Mucosa of stomach (tissue), 1 donor: ENCODE measurements at regions not wholly inside any gene's neighbourhood (a gene's known extent, or its start where the extent isn't known, plus 50 kb on each side); places are given as distances from the start of the nearest gene placed in this dataset.

Experiments used
- H3K27me3 ChIP-seq: one replicate; pipeline ENCODE4 v1.7.0; 2013; ENCODE audit warnings: mild to moderate bottlenecking, low read length; ENCODE audit not compliant: control insufficient read depth, insufficient read depth
- H3K36me3 ChIP-seq: one replicate; pipeline ENCODE4 v1.7.0; 2013; ENCODE audit warnings: low read length; ENCODE audit not compliant: control insufficient read depth, insufficient read depth
- H3K4me1 ChIP-seq: one replicate; pipeline ENCODE4 v1.7.0; 2013; ENCODE audit warnings: mild to moderate bottlenecking, low read length; ENCODE audit not compliant: control insufficient read depth, insufficient read depth
- H3K4me3 ChIP-seq: one replicate; pipeline ENCODE4 v1.7.0; 2013; ENCODE audit warnings: low read length
- H3K9ac ChIP-seq: one replicate; pipeline ENCODE4 v1.7.0; 2013; ENCODE audit warnings: mild to moderate bottlenecking, low read length, moderate library complexity
- H3K9me3 ChIP-seq: one replicate; pipeline ENCODE4 v1.7.0; 2013; ENCODE audit warnings: mild to moderate bottlenecking, low read length, moderate library complexity; ENCODE audit not compliant: control insufficient read depth
- donor health status: Pancreatic carcinoma.

DNA sequence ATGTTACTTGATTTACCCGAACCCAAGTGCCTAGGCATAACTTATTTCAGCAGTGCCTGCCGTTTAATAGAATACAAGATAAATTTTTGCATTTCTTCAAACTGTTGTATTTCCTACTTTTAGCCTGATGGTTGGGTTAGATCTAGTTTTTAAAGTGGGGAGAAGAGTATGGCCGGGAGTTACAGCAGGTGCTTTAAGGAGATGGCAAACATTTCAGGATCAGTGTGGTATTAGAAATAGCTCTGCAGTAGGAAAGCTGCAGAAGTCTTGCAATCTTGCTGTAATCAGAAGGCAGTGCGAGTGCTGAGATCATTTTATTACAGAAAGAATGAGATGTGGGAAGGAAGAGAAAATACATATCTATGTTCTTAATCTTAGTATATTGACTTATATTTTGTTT lies 977.8 kb upstream of the TENM3 start:
- Histone ChIP-seq H3K9me3 (no peaks in the 10 kb centered on the region), H3K4me3 (no peak overlapping the region), H3K9ac (no peak overlapping the region), H3K4me1 (no peaks in the 10 kb centered on the region), H3K27me3 (no peaks in the 10 kb centered on the region), H3K36me3 (no peaks in the 10 kb centered on the region)

DNA sequence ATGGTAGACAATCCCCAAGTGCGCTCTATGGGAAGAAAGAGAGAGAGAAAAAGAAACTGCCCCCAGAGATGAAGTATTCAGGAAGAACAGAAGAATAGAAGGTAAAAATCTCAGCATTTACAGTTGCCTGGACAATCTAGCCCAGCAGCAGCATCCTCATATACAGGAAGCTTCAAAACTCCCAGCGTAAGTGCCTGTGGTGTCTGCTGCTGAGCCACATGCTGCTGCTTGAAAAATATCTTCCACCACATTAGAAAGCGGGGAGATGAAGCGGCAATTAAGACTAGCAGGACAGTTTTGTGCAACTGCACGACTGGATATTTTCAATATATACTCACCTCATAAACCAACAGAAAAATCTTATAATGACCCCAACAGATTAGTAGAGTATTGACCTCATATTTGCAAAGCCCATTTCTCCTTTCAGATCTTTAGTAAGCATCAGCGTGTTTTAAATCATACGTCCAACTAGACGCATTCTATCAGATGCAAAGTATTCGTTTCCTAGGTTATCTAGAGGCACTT lies 972.0 kb upstream of the TENM3 start:
- no peaks in the 10 kb centered on the region for H3K27me3 ChIP-seq
- H3K9ac ChIP-seq: no peak overlapping the region
- H3K4me1 ChIP-seq: no peaks in the 10 kb centered on the region
- no peaks in the 10 kb centered on the region for H3K9me3 ChIP-seq
- H3K36me3 ChIP-seq: no peaks in the 10 kb centered on the region
- no peak overlapping the region for H3K4me3 ChIP-seq

DNA sequence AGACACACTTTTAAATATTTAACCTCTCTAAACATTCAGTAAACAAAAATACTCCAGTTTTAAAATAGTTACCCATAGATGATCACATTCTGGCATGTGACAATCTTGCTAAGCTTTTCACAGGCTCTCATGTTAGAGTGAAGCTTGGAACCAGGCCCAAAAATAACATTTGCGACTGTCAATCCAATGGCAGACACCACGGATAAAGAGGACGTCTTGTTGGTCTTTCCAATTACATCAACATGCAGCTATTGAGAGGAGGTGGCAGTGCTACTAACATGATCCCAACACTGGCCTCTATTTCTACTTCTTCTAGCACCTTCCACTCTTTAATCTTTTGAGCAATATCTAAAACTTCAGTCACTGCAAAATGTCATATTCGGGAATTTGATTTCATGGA lies 970.8 kb upstream of the TENM3 start:
- Histone ChIP-seq H3K9me3 (no peaks in the 10 kb centered on the region), H3K4me1 (no peaks in the 10 kb centered on the region), H3K4me3 (no peak overlapping the region), H3K36me3 (no peaks in the 10 kb centered on the region), H3K9ac (no peak overlapping the region), H3K27me3 (no peaks in the 10 kb centered on the region)

DNA sequence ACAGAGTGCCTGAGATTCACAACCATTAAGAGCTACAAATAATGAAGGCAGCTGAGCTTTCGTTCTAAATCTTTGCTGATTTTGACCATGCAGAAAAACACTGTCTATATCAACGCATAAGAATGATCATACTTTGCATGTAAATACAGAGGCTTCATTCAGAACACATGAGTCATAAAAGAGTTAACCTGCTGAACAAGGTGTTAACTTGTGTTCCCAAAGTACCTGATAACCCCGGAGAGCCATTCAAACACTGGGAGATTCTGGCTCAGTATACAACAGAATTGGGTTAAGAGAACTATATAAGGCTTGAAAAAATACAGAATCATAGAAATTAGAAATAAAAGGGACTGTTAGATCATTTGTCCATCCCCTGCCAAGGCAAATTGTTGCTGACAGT lies 964.3 kb upstream of the TENM3 start:
- no peaks in the 10 kb centered on the region for H3K4me1 ChIP-seq
- H3K9ac ChIP-seq: no peak overlapping the region
- no peaks in the 10 kb centered on the region for H3K27me3 ChIP-seq
- no peaks in the 10 kb centered on the region for H3K36me3 ChIP-seq
- no peak overlapping the region for H3K4me3 ChIP-seq
- H3K9me3 ChIP-seq: no peaks in the 10 kb centered on the region

DNA sequence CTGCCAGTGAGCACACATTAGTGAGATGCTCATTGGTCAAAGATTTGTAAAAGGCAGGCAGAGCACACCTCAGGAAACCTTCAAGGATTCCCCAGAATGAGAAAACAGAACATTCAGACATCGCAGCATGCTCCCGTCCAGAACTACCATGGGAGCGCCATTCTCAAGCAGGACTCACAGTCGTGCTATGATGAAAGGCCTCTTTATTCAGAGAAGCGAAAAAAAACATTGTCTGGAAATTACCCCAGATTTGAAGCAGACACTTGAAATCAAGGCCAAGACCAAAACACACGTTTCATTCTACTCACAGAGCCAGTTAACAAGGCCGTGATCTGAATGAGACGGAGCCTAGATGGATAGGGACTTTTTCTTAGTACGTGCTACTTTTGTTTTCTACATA lies 961.8 kb upstream of the TENM3 start:
- Histone ChIP-seq H3K4me3 (no peak overlapping the region), H3K27me3 (no peaks in the 10 kb centered on the region), H3K4me1 (no peaks in the 10 kb centered on the region), H3K9me3 (no peaks in the 10 kb centered on the region), H3K9ac (no peak overlapping the region), H3K36me3 (no peaks in the 10 kb centered on the region)

DNA sequence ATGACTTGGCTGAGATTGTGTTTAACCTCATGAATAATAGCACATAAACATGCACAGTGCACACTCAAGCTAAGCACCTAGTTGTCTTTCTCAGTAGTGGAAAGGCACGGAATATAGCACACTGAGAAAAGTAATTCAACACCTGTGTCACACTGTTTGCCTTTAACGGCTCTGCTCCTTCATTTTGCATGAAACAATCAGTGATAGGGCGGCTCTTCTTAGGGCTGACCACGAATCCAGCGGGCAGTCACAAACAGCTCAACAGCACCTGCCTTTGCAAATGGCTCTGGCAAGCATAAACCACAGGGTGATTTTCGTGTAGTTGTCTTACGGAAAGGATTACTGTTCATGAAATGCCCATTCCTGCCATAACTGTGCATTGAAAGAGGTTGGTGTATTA lies 954.0 kb upstream of the TENM3 start:
- Histone ChIP-seq H3K4me1 (no peaks in the 10 kb centered on the region), H3K9me3 (no peaks in the 10 kb centered on the region), H3K36me3 (no peaks in the 10 kb centered on the region), H3K4me3 (no peak overlapping the region), H3K9ac (no peak overlapping the region), H3K27me3 (no peaks in the 10 kb centered on the region)

DNA sequence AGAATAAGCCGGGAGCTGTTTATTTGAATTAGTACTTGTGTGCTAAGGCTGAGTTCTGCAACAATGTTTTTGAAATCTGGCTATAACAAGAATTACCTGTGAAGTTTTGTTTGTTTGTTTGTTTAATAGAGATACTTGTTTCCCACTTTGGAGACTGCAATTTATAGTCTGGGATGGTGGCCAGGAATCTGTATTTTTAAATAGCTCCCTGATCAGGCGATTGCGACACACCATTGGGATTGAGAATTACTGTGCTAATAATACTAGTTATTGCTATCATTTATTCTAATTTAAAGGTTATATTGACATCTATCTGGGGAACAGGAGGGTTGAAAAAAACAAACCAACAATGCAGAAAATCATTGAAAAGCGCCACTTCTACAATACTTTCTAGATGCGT lies 951.6 kb upstream of the TENM3 start:
- Histone ChIP-seq H3K36me3 (no peaks in the 10 kb centered on the region), H3K9ac (no peak overlapping the region)

DNA sequence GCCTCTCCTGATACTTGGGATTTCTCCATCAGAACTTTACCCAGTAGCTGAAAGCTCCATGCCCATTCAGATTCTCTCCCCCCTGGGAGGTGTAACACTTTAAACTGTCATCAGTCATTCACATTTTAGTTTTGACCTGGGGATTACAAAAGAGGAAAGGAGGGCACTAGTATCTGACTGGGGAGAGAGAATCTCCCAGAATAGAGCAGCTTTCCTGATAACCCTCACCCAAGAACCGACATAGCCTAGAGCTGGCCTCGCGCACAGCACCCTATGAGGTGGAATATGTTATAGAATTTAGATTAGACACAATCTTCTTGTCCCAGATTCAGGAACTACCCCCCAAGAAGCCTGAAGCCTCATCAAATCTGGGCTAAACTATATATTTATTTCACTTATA lies 950.2 kb upstream of the TENM3 start:
- H3K9ac ChIP-seq: no peak overlapping the region
- no peaks in the 10 kb centered on the region for H3K9me3 ChIP-seq
- H3K4me3 ChIP-seq: no peak overlapping the region
- no peaks in the 10 kb centered on the region for H3K36me3 ChIP-seq
- H3K27me3 ChIP-seq: no peaks in the 10 kb centered on the region
- no peaks in the 10 kb centered on the region for H3K4me1 ChIP-seq

More for the DNA sequence above, 951.6 kb upstream of the TENM3 start:
- H3K27me3 ChIP-seq: no peaks in the 10 kb centered on the region
- H3K4me1 ChIP-seq: no peaks in the 10 kb centered on the region
- no peak overlapping the region for H3K4me3 ChIP-seq
- H3K9me3 ChIP-seq: no peaks in the 10 kb centered on the region

DNA sequence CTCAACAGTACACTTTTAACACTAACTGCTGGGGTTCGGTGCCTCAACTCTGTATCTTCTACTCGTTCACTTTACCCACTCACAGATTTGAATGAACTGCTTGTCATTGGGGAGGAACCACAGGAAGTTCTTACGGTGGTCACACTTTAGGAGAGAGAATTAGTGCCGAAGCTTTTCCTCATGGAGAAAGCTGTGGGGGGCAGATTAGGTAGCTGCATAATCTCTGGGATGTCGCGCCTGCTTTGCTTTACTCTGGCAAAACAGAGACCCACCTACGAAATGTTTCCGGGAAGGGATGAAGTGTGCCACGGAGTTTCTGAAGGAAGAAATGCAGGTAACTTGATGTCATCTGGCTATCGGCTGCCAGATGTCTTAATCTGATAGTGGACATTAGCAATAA lies 949.7 kb upstream of the TENM3 start:
- Histone ChIP-seq H3K9me3 (no peaks in the 10 kb centered on the region), H3K27me3 (no peaks in the 10 kb centered on the region), H3K4me3 (no peak overlapping the region), H3K4me1 (no peaks in the 10 kb centered on the region), H3K9ac (no peak overlapping the region), H3K36me3 (no peaks in the 10 kb centered on the region)

DNA sequence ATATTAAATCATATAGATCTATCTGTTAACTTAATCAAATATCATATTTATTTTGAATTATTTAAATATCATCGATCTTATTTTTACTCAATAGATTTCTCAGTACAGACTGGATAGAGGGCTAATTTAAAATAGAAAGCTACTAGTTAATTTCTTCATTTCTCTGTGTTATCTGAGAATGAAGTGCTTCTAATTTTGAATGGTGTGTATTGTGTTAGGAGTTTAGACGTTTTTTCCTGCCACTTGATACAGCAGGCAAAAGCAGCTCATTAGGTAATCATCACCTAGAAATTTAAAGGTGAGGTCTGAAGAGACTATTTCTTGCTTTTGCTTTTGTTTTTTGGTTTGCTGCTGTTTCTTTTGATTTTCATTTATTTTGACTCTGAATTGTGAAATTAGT lies 948.8 kb upstream of the TENM3 start:
- H3K9me3 ChIP-seq: no peaks in the 10 kb centered on the region
- H3K9ac ChIP-seq: no peak overlapping the region
- H3K36me3 ChIP-seq: no peaks in the 10 kb centered on the region
- H3K27me3 ChIP-seq: no peaks in the 10 kb centered on the region
- H3K4me3 ChIP-seq: no peak overlapping the region
- no peaks in the 10 kb centered on the region for H3K4me1 ChIP-seq

DNA sequence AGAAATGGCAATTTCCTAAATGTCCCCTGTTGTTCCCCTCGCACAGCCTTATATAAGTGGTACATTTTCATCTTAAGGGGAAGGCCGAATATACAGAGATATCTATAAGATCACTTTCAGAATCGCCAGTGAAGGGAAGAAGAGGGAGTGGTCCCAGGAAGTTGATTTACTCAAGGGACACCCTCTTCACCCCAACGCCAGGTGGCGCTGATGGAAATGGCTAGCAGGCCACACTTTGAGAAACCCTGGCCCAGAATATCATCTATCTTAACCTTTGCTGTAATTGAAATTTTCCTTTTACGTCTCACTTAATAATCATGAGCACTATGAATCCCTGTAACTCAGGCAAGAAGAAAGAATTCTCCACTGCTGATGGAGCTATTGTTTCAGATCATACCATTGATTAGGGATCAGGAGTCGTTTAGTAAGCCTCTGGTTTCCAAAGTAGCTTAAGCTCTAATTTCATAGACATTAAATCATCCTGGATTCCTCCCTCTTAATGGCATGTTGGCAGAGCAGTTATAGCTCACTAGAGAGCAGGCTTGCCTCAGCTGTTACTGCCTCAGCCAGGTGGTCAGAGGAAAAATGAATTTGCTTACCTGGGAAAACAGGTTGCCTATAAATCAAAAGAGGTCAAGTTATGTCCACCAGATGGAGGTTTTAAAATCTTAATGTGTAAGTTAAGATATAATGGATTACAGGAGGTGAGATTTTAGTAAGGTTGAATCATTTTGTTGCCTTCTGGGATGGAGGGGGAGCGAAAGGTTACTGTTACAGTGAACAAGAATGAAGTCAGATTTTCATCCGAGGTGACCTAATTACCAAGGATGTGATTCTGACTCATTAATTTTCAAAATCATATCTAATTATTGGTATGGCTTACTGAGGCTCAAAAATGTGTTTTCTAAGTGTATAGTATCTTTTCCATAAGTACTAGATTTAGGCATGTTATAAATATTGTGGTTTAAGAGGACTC lies 941.2 kb upstream of the TENM3 start:
- Histone ChIP-seq H3K4me3 (no peak overlapping the region), H3K4me1 (no peaks in the 10 kb centered on the region), H3K36me3 (no peaks in the 10 kb centered on the region), H3K27me3 (no peaks in the 10 kb centered on the region), H3K9ac (no peak overlapping the region), H3K9me3 (no peaks in the 10 kb centered on the region)

DNA sequence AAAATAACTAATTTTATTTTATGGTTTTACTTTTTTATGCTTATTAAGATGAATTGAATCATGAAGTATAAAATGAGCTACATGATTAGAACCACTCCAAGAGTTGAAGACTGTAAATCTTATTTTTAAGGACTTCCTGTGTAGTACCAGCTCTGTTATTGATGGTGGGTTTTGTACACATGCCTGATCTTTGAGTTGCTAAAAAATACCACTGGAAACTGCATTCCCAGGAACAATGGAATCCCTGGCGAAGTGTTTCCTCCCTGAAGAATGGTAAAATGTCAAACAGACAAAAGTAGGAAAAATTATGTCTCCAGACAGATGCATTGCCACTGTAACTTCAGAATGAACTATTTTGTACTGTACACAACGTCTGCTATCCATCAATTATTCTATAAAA lies 935.4 kb upstream of the TENM3 start:
- Histone ChIP-seq H3K36me3 (no peaks in the 10 kb centered on the region), H3K9me3 (no peaks in the 10 kb centered on the region), H3K4me1 (no peaks in the 10 kb centered on the region), H3K9ac (no peak overlapping the region), H3K4me3 (no peak overlapping the region), H3K27me3 (no peaks in the 10 kb centered on the region)
